SK-N-SH treated with all-trans-retinoic acid at 6 μM for 48 hours (cell line): ENCODE measurements at regions not wholly inside any gene's neighbourhood (a gene's known extent, or its start where the extent isn't known, plus 50 kb on each side); places are given as distances from the start of the nearest gene placed in this dataset.

Experiments
- ARNTL ChIP-seq: fragments of 450-650 bp; formaldehyde crosslinking; IDR thresholded peaks from 2 replicates; pipeline ENCODE4 v1.5.0; 2020; ENCODE audit warnings: low read depth, mild to moderate bottlenecking, moderate library complexity, borderline replicate concordance
- BACH2 ChIP-seq: fragments of 250-450 bp; sonication (Bioruptor Pico); IDR thresholded peaks from 2 replicates; pipeline ENCODE4 v1.9.0; 2021; ENCODE audit warnings: mild to moderate bottlenecking, borderline replicate concordance
- ESRRG ChIP-seq: fragments of 250-450 bp; sonication (Bioruptor Pico); IDR thresholded peaks from 2 replicates; pipeline ENCODE4 v1.6.1; 2021; ENCODE audit warnings: mild to moderate bottlenecking
- GLIS3 ChIP-seq: fragments of 250-450 bp; sonication (Bioruptor Pico); IDR thresholded peaks from 2 replicates; pipeline ENCODE4 v1.5.0; 2020; ENCODE audit warnings: mild to moderate bottlenecking, moderate library complexity
- ISL1 ChIP-seq: fragments of 250-450 bp; sonication (Bioruptor Pico); IDR thresholded peaks from 2 replicates; pipeline ENCODE4 v2.1.2; 2022; ENCODE audit warnings: mild to moderate bottlenecking, moderate library complexity
- OSR1 ChIP-seq: fragments of 250-450 bp; sonication (Bioruptor Pico); IDR thresholded peaks from 2 replicates; pipeline ENCODE4 v1.8.0; 2022; ENCODE audit warnings: moderate library complexity, mild to moderate bottlenecking, inconsistent platforms
- TCF4 ChIP-seq: fragments of 250-450 bp; sonication (Bioruptor Pico); IDR thresholded peaks from 2 replicates; pipeline ENCODE4 v1.8.0; 2021; ENCODE audit warnings: mild to moderate bottlenecking, moderate library complexity, borderline replicate concordance
- TOX ChIP-seq: fragments of 250-450 bp; sonication (Bioruptor Pico); IDR thresholded peaks from 2 replicates; pipeline ENCODE4 v1.8.0; 2021; ENCODE audit warnings: mild to moderate bottlenecking, moderate library complexity, borderline replicate concordance
- ZFP3 ChIP-seq: fragments of 250-450 bp; sonication (Bioruptor Pico); IDR thresholded peaks from 2 replicates; pipeline ENCODE4 v1.5.0; 2020; ENCODE audit warnings: mild to moderate bottlenecking, moderate library complexity
- TF ChIP-seq, protein P1 (sequence below): fragments of 250-450 bp; sonication (Bioruptor Pico); IDR thresholded peaks from 2 replicates; pipeline ENCODE4 v1.8.0; 2020; ENCODE audit warnings: mild to moderate bottlenecking, moderate library complexity, borderline replicate concordance
- TF ChIP-seq, protein P2 (sequence below): fragments of 250-450 bp; sonication (Bioruptor Pico); IDR thresholded peaks from 2 replicates; pipeline ENCODE4 v1.5.1; 2020; ENCODE audit warnings: low read depth, mild to moderate bottlenecking, moderate library complexity
- TF ChIP-seq, protein P3 (sequence below): fragments of 250-450 bp; sonication (Bioruptor Pico); IDR thresholded peaks from 2 replicates; pipeline ENCODE4 v1.5.1; 2021; ENCODE audit warnings: mild to moderate bottlenecking, moderate library complexity

GRCh38 chr3:72031581-72031980 lies 246.6 kb upstream of the PROK2 start:
- TF ChIP-seq, protein P1, sequence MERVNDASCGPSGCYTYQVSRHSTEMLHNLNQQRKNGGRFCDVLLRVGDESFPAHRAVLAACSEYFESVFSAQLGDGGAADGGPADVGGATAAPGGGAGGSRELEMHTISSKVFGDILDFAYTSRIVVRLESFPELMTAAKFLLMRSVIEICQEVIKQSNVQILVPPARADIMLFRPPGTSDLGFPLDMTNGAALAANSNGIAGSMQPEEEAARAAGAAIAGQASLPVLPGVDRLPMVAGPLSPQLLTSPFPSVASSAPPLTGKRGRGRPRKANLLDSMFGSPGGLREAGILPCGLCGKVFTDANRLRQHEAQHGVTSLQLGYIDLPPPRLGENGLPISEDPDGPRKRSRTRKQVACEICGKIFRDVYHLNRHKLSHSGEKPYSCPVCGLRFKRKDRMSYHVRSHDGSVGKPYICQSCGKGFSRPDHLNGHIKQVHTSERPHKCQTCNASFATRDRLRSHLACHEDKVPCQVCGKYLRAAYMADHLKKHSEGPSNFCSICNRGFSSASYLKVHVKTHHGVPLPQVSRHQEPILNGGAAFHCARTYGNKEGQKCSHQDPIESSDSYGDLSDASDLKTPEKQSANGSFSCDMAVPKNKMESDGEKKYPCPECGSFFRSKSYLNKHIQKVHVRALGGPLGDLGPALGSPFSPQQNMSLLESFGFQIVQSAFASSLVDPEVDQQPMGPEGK (CRISPR knock-in tag), result no peak
- TF ChIP-seq, protein P2, sequence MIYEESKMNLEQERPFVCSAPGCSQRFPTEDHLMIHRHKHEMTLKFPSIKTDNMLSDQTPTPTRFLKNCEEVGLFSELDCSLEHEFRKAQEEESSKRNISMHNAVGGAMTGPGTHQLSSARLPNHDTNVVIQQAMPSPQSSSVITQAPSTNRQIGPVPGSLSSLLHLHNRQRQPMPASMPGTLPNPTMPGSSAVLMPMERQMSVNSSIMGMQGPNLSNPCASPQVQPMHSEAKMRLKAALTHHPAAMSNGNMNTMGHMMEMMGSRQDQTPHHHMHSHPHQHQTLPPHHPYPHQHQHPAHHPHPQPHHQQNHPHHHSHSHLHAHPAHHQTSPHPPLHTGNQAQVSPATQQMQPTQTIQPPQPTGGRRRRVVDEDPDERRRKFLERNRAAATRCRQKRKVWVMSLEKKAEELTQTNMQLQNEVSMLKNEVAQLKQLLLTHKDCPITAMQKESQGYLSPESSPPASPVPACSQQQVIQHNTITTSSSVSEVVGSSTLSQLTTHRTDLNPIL, result no peak
- TF ChIP-seq ZFP3 (CRISPR knock-in tag) (no peak), OSR1 (no peak), ARNTL (CRISPR knock-in tag) (no peak), TOX (no peak), GLIS3 (no peak), BACH2 (CRISPR knock-in tag) (no peak), ISL1 (CRISPR knock-in tag) (no peak), TCF4 (CRISPR knock-in tag) (no peak), ESRRG (no peak)
- TF ChIP-seq, protein P3, sequence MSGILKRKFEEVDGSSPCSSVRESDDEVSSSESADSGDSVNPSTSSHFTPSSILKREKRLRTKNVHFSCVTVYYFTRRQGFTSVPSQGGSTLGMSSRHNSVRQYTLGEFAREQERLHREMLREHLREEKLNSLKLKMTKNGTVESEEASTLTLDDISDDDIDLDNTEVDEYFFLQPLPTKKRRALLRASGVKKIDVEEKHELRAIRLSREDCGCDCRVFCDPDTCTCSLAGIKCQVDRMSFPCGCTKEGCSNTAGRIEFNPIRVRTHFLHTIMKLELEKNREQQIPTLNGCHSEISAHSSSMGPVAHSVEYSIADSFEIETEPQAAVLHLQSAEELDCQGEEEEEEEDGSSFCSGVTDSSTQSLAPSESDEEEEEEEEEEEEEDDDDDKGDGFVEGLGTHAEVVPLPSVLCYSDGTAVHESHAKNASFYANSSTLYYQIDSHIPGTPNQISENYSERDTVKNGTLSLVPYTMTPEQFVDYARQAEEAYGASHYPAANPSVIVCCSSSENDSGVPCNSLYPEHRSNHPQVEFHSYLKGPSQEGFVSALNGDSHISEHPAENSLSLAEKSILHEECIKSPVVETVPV (CRISPR knock-in tag), result no peak
